Endothelial cell of umbilical vein (primary cell): ENCODE measurements at regions not wholly inside any gene's neighbourhood (a gene's known extent, or its start where the extent isn't known, plus 50 kb on each side); places are given as distances from the start of the nearest gene placed in this dataset.

Experiments
- BruUV-seq: library from RNA; stranded (reverse); fragments of 400-500 nt; replicated peaks from 2 replicates; lab custom pipeline; 2021; lab: Mats Ljungman, UMichigan
- CTCF ChIA-PET: fragments of 300-600, 350-600 bp; sonication (Branson Sonifier 250); formaldehyde crosslinking; loops from one replicate; lab custom pipeline; 2021; ENCODE audit warnings: antibody characterized with exemption, inconsistent platforms; lab: Charles Lee
- POLR2A ChIA-PET: fragments of 300-600, 350-600 bp; sonication (Branson Sonifier 250); formaldehyde crosslinking; loops from one replicate; lab custom pipeline; 2021; ENCODE audit warnings: antibody characterized with exemption, inconsistent platforms; lab: Charles Lee
- DNase-seq: peaks from one replicate; pipeline ENCODE4 v3.0.0-alpha.2; 2011; ENCODE audit warnings: low read depth, low spot score
- FAIRE-seq: peaks from 2 replicates; lab custom pipeline; 2011; peaks lifted over from hg19 to GRCh38; lab: Jason Lieb, UNC
- H2AFZ ChIP-seq: 2 replicates; pipeline ENCODE4 v1.6.0; 2012; ENCODE audit warnings: low read depth, low read length, control low read depth, inconsistent platforms
- H3K27ac ChIP-seq: 2 replicates; pipeline ENCODE4 v1.5.1; 2011; ENCODE audit warnings: low read depth, mild to moderate bottlenecking, control low read depth, low read length, moderate library complexity; ENCODE audit not compliant: insufficient read depth
- H3K27me3 ChIP-seq, 2 experiments: 2 replicates each; pipeline versions ENCODE4 v1.6.0 to v1.6.1; 2011; ENCODE audit warnings: low read length in 2 of 2, mixed read lengths in 1 of 2; ENCODE audit not compliant: control insufficient read depth in 2 of 2, insufficient read depth in 2 of 2
- H3K36me3 ChIP-seq, 2 experiments: 2 replicates in 1 of 2; 3 replicates in 1 of 2; pipeline ENCODE4 v1.5.1; 2011; ENCODE audit warnings: low read length in 2 of 2, mild to moderate bottlenecking in 1 of 2, moderate library complexity in 1 of 2; ENCODE audit not compliant: control insufficient read depth in 2 of 2, insufficient read depth in 2 of 2; ENCODE audit errors: extremely low read depth in 1 of 2
- H3K4me1 ChIP-seq: 3 replicates; pipeline ENCODE4 v1.5.1; 2011; ENCODE audit warnings: mild to moderate bottlenecking, low read length; ENCODE audit not compliant: control insufficient read depth, insufficient read depth; ENCODE audit errors: extremely low read depth
- H3K4me2 ChIP-seq: 2 replicates; pipeline ENCODE4 v1.6.1; 2011; ENCODE audit warnings: low read length, control low read depth, mixed read lengths; ENCODE audit not compliant: insufficient read depth
- H3K4me3 ChIP-seq, 3 experiments: fragments of 200-600 bp in 1 of 3; sonication (generic), shearing (Covaris generic) in 1 of 3; replicated peaks in 1 of 3; 2 replicates each; pipeline ENCODE4 v1.5.1; 2011 to 2016; ENCODE audit warnings: control low read depth in 3 of 3, low read length in 3 of 3, mild to moderate bottlenecking in 2 of 3, inconsistent platforms in 1 of 3, low read depth in 1 of 3, moderate library complexity in 1 of 3; ENCODE audit not compliant: insufficient read depth in 1 of 3
- H3K79me2 ChIP-seq: 2 replicates; pipeline ENCODE4 v1.6.0; 2012; ENCODE audit warnings: low read length, inconsistent platforms; ENCODE audit not compliant: control insufficient read depth, insufficient read depth
- H3K9ac ChIP-seq: replicated peaks from 2 replicates; pipeline ENCODE3; 2011; ENCODE audit warnings: low read length, control low read depth; ENCODE audit not compliant: insufficient read depth; ENCODE audit errors: extremely low read depth
- H3K9me1 ChIP-seq: replicated peaks from 3 replicates; pipeline ENCODE4 v1.6.0; 2011; ENCODE audit warnings: mild to moderate bottlenecking, low read length; ENCODE audit not compliant: control insufficient read depth, insufficient read depth; ENCODE audit errors: extremely low read depth
- H3K9me3 ChIP-seq: replicated peaks from 2 replicates; pipeline ENCODE4 v1.5.1; 2012; ENCODE audit warnings: low read length, inconsistent platforms; ENCODE audit not compliant: control insufficient read depth, insufficient read depth
- H4K20me1 ChIP-seq: replicated peaks from 2 replicates; pipeline ENCODE3; 2011; ENCODE audit warnings: mild to moderate bottlenecking, low read length; ENCODE audit not compliant: control insufficient read depth, insufficient read depth; ENCODE audit errors: extremely low read depth
- CTCF ChIP-seq, 2 donors: IDR thresholded peaks; 1 replicate in 1 of 2; 2 replicates in 1 of 2; pipeline ENCODE4 v1.5.1; 2011; ENCODE audit warnings: low read length in 2 of 2, mild to moderate bottlenecking in 2 of 2, moderate library complexity in 2 of 2, control low read depth in 1 of 2, inconsistent platforms in 1 of 2, low read depth in 1 of 2; ENCODE audit not compliant: insufficient read depth in 1 of 2; ENCODE audit errors: extremely low read depth in 1 of 2
- EZH2 ChIP-seq: IDR thresholded peaks from 2 replicates; pipeline ENCODE4 v1.6.1; 2012; ENCODE audit warnings: borderline replicate concordance, low read depth, mild to moderate bottlenecking, moderate library complexity, low read length, inconsistent platforms; ENCODE audit not compliant: severe bottlenecking
- FOS ChIP-seq: IDR thresholded peaks from 2 replicates; pipeline ENCODE4 v1.6.1; 2011; ENCODE audit warnings: mild to moderate bottlenecking, low read length, moderate library complexity, borderline replicate concordance; ENCODE audit not compliant: insufficient read depth
- GATA2 ChIP-seq: IDR thresholded peaks from 2 replicates; pipeline ENCODE4 v1.7.0; 2011; ENCODE audit warnings: low read depth, mild to moderate bottlenecking, moderate library complexity, mixed read lengths, low read length; ENCODE audit not compliant: insufficient read length, insufficient read depth
- JUN ChIP-seq: IDR thresholded peaks from 2 replicates; pipeline ENCODE4 v1.6.1; 2011; ENCODE audit warnings: borderline replicate concordance, low read depth; ENCODE audit not compliant: insufficient read length, insufficient read depth
- MAX ChIP-seq: IDR thresholded peaks from 2 replicates; pipeline ENCODE4 v1.6.1; 2011; ENCODE audit not compliant: insufficient read depth, insufficient read length
- MYC ChIP-seq: IDR thresholded peaks from one replicate; pipeline ENCODE4 v1.6.1; 2011; ENCODE audit warnings: mild to moderate bottlenecking, low read depth, low read length
- POLR2A ChIP-seq: IDR thresholded peaks from 2 replicates; pipeline ENCODE4 v1.6.1; 2012; ENCODE audit warnings: low read depth, mild to moderate bottlenecking, control low read depth, low read length
- POLR2AphosphoS5 ChIP-seq: IDR thresholded peaks from 2 replicates; pipeline ENCODE4 v1.6.1; 2012; ENCODE audit warnings: low read depth, mild to moderate bottlenecking, control low read depth, low read length, moderate library complexity; ENCODE audit not compliant: insufficient read depth
- dilution Hi-C: fragments of 300-500 bp; cut with MboI; formaldehyde crosslinking; loops from one replicate; pipeline ENCODE4 v1.15.0; 2019; ENCODE audit warnings: low sequenced_read_pairs; ENCODE audit not compliant: extremely low pct_ligation_motif_present
- intact Hi-C: fragments of 100-400 bp; cut with micrococcal nuclease; formaldehyde crosslinking; loops from one replicate; pipeline ENCODE4 v1.10.0; 2022

GRCh38 chr2:19725392-19725791 lies 176.4 kb downstream of the TTC32 start:
- H3K9ac ChIP-seq = no peak overlapping the region
- no peaks in the 10 kb centered on the region for H3K4me1 ChIP-seq
- no peaks in the 10 kb centered on the region for H3K36me3 ChIP-seq
- no peaks in the 10 kb centered on the region for H4K20me1 ChIP-seq
- H3K9me1 ChIP-seq = no peaks in the 10 kb centered on the region
- no peak overlapping the region for H2AFZ ChIP-seq
- no peaks in the 10 kb centered on the region for H3K79me2 ChIP-seq
- no peak overlapping the region for H3K27ac ChIP-seq
- no peak overlapping the region for H3K4me2 ChIP-seq
- DNase-seq (no peak), FAIRE-seq (no peak)
- H3K27me3 ChIP-seq = peaks cover 0 to 3% of the 10 kb centered on the region in 2 experiments
- no peak for TF ChIP-seq EZH2
- TF ChIP-seq POLR2AphosphoS5 = no peak
- TF ChIP-seq MYC = no peak
- intact Hi-C loops = no loop called here
- BruUV-seq = no TSS peak
- no peak overlapping the region for H3K4me3 ChIP-seq
- dilution Hi-C loops = no loop called here
- ChIA-PET POLR2A (no interaction called here), CTCF (no interaction called here)
- no peaks in the 10 kb centered on the region for H3K9me3 ChIP-seq

GRCh38 chr2:19723021-19723420 lies 178.8 kb downstream of the TTC32 start:
- Histone ChIP-seq H2AFZ (no peak overlapping the region), H3K4me1 (no peaks in the 10 kb centered on the region), H3K27ac (no peak overlapping the region), H3K36me3 (no peaks in the 10 kb centered on the region), H3K9ac (no peak overlapping the region), H3K27me3 (peaks cover 0 to 3% of the 10 kb centered on the region in 2 experiments), H3K9me3 (no peaks in the 10 kb centered on the region), H4K20me1 (no peaks in the 10 kb centered on the region), H3K9me1 (no peaks in the 10 kb centered on the region), H3K4me3 (no peak overlapping the region), H3K4me2 (no peak overlapping the region), H3K79me2 (no peaks in the 10 kb centered on the region)
- ChIA-PET CTCF (no interaction called here), POLR2A (no interaction called here)
- DNase-seq (no peak), FAIRE-seq (no peak)
- intact Hi-C loops (no loop called here), dilution Hi-C loops (no loop called here)
- TF ChIP-seq POLR2AphosphoS5 (no peak), FOS (no peak), POLR2A (no peak), GATA2 (no peak), MYC (no peak), EZH2 (no peak), CTCF (IDR thresholded peaks at IDR 0.05; ENCODE audit: extremely low read depth in 1 of 2, insufficient read depth in 1 of 2, low read depth in 1 of 2, low read length in 2 of 2) (no peak), JUN (no peak), MAX (no peak)
- BruUV-seq = no TSS peak
